Subcutaneous abdominal adipose tissue (tissue), 5 donors: ENCODE measurements at regions not wholly inside any gene's neighbourhood (a gene's known extent, or its start where the extent isn't known, plus 50 kb on each side); places are given as distances from the start of the nearest gene placed in this dataset.
A peak's percentile ranks its signal among the peaks of the same experiment; 100 is the strongest.

Experiments used
- H3K27ac ChIP-seq: one replicate; pipeline ENCODE4 v1.7.0; 2013; ENCODE audit warnings: low read depth, mild to moderate bottlenecking, inconsistent platforms, low read length, moderate library complexity
- H3K27me3 ChIP-seq, 5 donors: one replicate each; pipeline ENCODE4 v1.7.0; 2013; ENCODE audit warnings: low read length in 5 of 5, inconsistent platforms in 1 of 5; ENCODE audit not compliant: control insufficient read depth in 5 of 5, insufficient read depth in 4 of 5
- H3K36me3 ChIP-seq, 5 donors: one replicate each; pipeline ENCODE4 v1.7.0; 2013; ENCODE audit warnings: low read length in 5 of 5; ENCODE audit not compliant: control insufficient read depth in 5 of 5, insufficient read depth in 5 of 5
- H3K4me1 ChIP-seq, 5 donors: one replicate each; pipeline ENCODE4 v1.7.0; 2013; ENCODE audit warnings: low read length in 5 of 5, mild to moderate bottlenecking in 3 of 5, moderate library complexity in 1 of 5; ENCODE audit not compliant: control insufficient read depth in 5 of 5, insufficient read depth in 5 of 5
- H3K4me3 ChIP-seq, 5 donors: one replicate each; pipeline ENCODE4 v1.7.0; 2013; ENCODE audit warnings: low read length in 5 of 5, low read depth in 1 of 5
- H3K9ac ChIP-seq, 5 donors: one replicate each; pipeline ENCODE4 v1.7.0; 2013; ENCODE audit warnings: low read length in 5 of 5, mild to moderate bottlenecking in 4 of 5, moderate library complexity in 3 of 5
- H3K9me3 ChIP-seq, 5 donors: one replicate each; pipeline ENCODE4 v1.7.0; 2013; ENCODE audit warnings: low read length in 5 of 5; ENCODE audit not compliant: control insufficient read depth in 5 of 5
- donor health status: healthy.
- donor health status: healthy.
- donor health status: healthy.
- donor health status: healthy.
- donor health status: healthy.

DNA sequence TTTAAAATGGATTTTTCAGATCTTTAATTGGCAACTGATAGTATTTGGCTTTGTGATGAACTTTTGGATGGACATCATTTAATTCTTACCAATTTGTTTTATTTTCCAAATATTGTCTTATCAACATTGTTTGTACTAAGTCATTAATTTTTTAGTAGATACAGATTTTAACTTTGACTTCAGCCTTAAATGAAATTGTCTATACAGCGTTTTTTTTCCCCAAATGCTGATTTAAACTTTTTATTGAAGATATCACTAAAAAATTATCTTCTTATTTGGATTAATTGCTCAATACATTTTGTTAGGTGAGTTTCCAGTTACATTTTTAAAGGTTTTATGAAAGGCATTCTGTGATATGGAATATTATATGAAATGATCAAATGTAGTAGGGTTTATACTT lies 123.6 kb upstream of the MMS22L start:
- no peaks in the 10 kb centered on the region for H3K27me3 ChIP-seq
- H3K4me1 ChIP-seq, result no peaks in the 10 kb centered on the region
- no peaks in the 10 kb centered on the region for H3K36me3 ChIP-seq
- no peak overlapping the region for H3K9ac ChIP-seq
- peaks cover 0 to 3% (median 0%) of the 10 kb centered on the region in 5 donors for H3K9me3 ChIP-seq
- H3K4me3 ChIP-seq, result no peak overlapping the region
- H3K27ac ChIP-seq, result no peak overlapping the region

DNA sequence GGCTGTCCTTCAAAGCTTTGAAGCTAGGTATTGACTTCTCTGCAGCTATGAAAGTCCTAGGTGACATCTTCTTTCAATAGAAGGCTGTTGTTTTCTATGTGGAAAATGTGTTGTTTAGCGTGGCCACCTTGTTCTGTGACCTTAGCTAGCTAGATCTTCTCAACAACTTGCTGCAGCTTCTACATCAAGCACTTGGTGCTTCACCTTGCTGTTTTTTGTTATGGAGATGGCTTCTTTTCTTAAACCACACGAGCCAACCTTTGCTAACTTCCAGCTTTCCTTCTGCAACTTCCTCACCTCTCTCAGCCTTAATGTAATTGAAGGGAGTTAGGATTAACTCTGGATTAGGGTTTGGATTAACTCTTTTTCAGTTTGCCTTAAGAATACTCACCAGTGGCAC lies 128.6 kb upstream of the MMS22L start:
- Histone ChIP-seq H3K9me3 (no peaks in the 10 kb centered on the region), H3K27me3 (no peaks in the 10 kb centered on the region), H3K4me1 (no peaks in the 10 kb centered on the region), H3K36me3 (no peaks in the 10 kb centered on the region), H3K9ac (no peak overlapping the region), H3K27ac (no peak overlapping the region), H3K4me3 (no peak overlapping the region)

DNA sequence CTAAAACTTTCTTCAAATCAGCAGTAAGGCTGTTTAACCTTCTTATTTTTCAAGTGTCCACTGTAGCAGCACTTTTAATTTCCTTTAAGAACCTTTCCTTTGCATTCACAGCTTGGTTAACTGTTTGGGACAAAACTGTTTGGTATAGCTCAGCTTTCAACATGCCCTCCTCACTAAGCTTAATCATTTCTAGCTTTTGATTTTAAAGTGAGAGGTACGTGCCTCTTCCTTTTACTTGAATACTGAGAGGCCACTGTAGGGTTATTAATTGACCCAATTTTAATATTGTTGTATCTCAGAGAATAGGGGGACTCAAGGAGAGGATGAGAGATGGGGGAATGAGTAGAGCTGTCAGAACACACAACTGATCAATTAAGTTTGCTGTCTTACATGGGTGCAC lies 129.5 kb upstream of the MMS22L start:
- no peak overlapping the region for H3K27ac ChIP-seq
- no peaks in the 10 kb centered on the region for H3K27me3 ChIP-seq
- H3K9ac ChIP-seq, result no peak overlapping the region
- H3K9me3 ChIP-seq, result no peaks in the 10 kb centered on the region
- H3K4me1 ChIP-seq, result no peaks in the 10 kb centered on the region
- H3K36me3 ChIP-seq, result no peaks in the 10 kb centered on the region
- no peak overlapping the region for H3K4me3 ChIP-seq

DNA sequence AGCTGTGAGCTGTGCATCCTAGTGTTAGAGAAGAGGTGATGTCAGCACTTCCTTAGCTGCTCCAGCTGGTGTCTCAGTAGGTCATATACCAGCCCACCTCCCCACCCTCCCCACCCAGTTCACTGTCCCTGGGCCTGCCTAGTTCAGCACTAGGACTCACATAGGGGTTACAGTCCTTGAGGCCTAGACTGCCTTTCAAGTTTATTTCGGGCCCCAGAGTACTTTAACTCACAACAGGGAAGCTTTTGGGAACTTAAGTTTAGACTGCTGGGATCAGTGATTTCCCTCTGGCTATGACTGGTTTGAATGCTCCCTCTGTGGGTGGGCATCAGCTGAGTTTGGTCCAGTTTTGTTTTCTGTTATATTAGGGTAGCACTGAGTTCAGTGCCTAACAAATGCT lies 139.2 kb upstream of the MMS22L start:
- Histone ChIP-seq H3K4me1 (no peaks in the 10 kb centered on the region), H3K9me3 (peaks cover 0 to 7% (median 0%) of the 10 kb centered on the region in 5 donors), H3K27me3 (no peaks in the 10 kb centered on the region), H3K27ac (no peak overlapping the region), H3K9ac (no peak overlapping the region), H3K36me3 (no peaks in the 10 kb centered on the region), H3K4me3 (no peak overlapping the region)

DNA sequence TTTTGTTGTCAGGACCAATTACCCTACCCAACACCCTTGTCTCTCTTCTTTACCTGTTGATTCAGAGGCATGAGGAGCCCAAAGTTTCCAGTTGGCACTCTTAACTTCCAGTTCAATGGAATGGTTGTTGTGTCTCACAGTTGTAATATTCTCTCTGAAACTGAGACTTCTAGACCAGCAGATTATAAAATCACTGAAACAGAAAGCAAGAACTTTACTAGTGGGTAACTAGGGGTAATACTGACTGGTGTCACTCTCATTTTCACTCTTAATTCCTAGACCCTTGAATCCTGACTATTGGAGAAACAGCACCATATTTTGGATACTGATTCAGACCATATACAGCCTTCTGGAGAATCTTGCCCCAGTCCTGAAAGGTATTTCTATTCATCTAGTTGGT lies 140.2 kb upstream of the MMS22L start:
- Histone ChIP-seq H3K36me3 (no peaks in the 10 kb centered on the region), H3K27me3 (no peaks in the 10 kb centered on the region), H3K27ac (no peak overlapping the region), H3K4me1 (no peaks in the 10 kb centered on the region), H3K4me3 (no peak overlapping the region), H3K9ac (no peak overlapping the region), H3K9me3 (peaks cover 0 to 7% (median 0%) of the 10 kb centered on the region in 5 donors)

DNA sequence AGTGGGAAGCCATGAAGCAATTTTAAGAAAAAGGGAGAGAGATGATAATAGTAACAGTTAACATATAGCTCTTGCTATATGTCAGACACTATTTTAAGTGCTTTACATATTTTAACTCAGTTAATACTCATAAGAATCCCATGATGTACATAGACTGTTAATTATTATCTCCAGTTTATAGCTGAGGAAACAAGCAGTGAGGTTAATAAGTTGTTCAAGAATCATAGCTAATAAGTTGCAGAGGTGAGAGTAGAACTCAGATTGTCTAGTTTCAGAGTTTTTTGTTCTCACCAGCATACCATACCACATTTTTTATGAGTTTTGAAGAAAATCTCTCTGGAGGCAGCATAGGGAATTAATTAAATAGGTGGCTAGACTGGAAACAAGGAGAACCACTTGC lies 144.6 kb upstream of the MMS22L start:
- H3K9ac ChIP-seq, result no peak overlapping the region
- no peaks in the 10 kb centered on the region for H3K4me1 ChIP-seq
- no peaks in the 10 kb centered on the region for H3K27me3 ChIP-seq
- no peak overlapping the region for H3K4me3 ChIP-seq
- no peaks in the 10 kb centered on the region for H3K36me3 ChIP-seq
- no peaks in the 10 kb centered on the region for H3K9me3 ChIP-seq
- no peak overlapping the region for H3K27ac ChIP-seq

- H3K9me3 ChIP-seq, result no peaks in the 10 kb centered on the region
- no peak overlapping the region for H3K27ac ChIP-seq
- no peak overlapping the region for H3K4me3 ChIP-seq
- no peaks in the 10 kb centered on the region for H3K4me1 ChIP-seq
- H3K9ac ChIP-seq, result no peak overlapping the region
- H3K36me3 ChIP-seq, result no peaks in the 10 kb centered on the region
- H3K27me3 ChIP-seq, result no peaks in the 10 kb centered on the region
Measured at GRCh38 chr6:97437087-97437486, 154.1 kb upstream of the MMS22L start.

DNA sequence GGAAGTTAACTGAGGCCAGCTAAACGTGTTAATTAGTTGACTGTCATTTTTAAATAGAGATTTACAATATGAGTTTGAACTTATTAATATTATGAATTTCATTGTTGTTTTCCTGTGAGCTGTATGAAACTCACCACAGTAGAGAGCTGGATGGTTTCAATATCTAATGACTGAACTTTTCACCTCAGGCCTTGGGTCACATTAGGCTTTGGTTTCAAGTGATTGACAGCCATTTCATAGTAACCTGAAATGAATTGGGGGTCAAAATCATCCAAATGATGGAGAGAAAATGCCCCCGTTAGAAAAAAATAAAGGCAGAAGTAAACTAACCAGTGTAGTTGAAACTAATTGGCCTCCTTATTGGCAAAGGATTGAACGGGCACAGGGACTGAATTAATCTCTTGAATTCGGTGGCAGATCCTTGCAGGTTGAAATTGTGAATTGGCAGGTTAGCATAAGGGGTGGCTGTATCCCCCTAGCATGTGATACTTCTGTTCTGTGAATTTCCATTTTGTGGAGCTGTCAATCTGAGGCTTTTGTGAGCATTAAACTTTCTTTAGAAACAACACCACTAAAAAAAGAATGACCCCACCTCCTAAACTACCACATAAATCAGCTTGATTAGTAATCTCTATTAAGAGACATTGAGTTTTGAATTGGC lies 155.1 kb upstream of the MMS22L start:
- Histone ChIP-seq H3K9ac (no peak overlapping the region), H3K27ac (no peak overlapping the region), H3K36me3 (no peaks in the 10 kb centered on the region), H3K27me3 (no peaks in the 10 kb centered on the region), H3K9me3 (no peaks in the 10 kb centered on the region), H3K4me3 (no peak overlapping the region), H3K4me1 (no peaks in the 10 kb centered on the region)

DNA sequence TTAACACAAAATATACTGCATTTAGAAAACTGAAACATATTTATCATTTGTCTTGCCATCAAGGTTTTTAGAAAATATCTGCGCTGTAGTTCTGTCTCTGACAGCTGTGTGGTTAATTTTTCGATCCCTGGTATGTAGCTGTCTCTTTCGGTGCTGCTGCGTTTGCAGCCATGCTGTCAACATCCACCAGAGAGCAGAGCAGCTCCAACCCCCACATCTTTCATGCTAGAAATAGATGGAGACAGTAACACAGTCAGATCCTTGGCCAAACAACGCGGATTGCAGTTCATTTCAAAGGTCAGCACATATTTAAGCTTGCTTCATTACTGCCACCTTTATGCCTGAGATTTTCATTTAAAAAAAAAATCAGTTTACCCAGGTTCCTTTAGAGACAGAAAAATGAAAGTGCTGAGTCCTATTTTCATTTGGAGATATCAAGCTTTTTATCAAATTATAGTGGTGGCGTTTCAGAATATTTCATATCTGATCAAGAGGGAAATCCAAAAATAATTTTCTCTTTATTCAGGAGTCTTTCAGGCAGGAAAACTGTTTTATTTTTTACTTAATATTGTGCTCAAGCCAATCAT lies 157.7 kb upstream of the MMS22L start:
- H3K27ac ChIP-seq, result no peak overlapping the region
- H3K4me3 ChIP-seq, result no peak overlapping the region
- no peaks in the 10 kb centered on the region for H3K36me3 ChIP-seq
- peak overlapping the region in 1 of 5 donors; percentile 16 for H3K9ac ChIP-seq
- no peaks in the 10 kb centered on the region for H3K4me1 ChIP-seq
- no peaks in the 10 kb centered on the region for H3K9me3 ChIP-seq
- H3K27me3 ChIP-seq, result no peaks in the 10 kb centered on the region

GRCh38 chr6:97443408-97444080 lies 160.5 kb upstream of the MMS22L start:
- H3K27me3 ChIP-seq, result no peaks in the 10 kb centered on the region
- no peaks in the 10 kb centered on the region for H3K9me3 ChIP-seq
- H3K36me3 ChIP-seq, result no peaks in the 10 kb centered on the region
- no peak overlapping the region for H3K9ac ChIP-seq
- no peak overlapping the region for H3K27ac ChIP-seq
- no peak overlapping the region for H3K4me3 ChIP-seq
- no peaks in the 10 kb centered on the region for H3K4me1 ChIP-seq
